Calu3 (cell line): ENCODE measurements at regions not wholly inside any gene's neighbourhood (a gene's known extent, or its start where the extent isn't known, plus 50 kb on each side); places are given as distances from the start of the nearest gene placed in this dataset.

Source experiments
- BruUV-seq: library from RNA; stranded (reverse); fragments of 400-500 nt; replicated peaks from 2 replicates; lab custom pipeline; 2021; lab: Mats Ljungman, UMichigan
- CTCF ChIA-PET: fragments of 300-600 bp; sonication (Branson Sonifier 250); formaldehyde crosslinking; loops from one replicate; lab custom pipeline; 2022; ENCODE audit warnings: antibody characterized with exemption; lab: Charles Lee
- DNase-seq: peaks from one replicate; pipeline ENCODE4 v3.0.0; 2022
- H3K27ac Mint-ChIP-seq: one replicate; pipeline ENCODE4 v1.8.0; 2022; ENCODE audit warnings: mixed read lengths; ENCODE audit not compliant: unreplicated experiment
- H3K27me3 Mint-ChIP-seq: one replicate; pipeline ENCODE4 v1.8.0; 2022; ENCODE audit warnings: mixed read lengths; ENCODE audit not compliant: unreplicated experiment
- H3K36me3 Mint-ChIP-seq: one replicate; pipeline ENCODE4 v1.8.0; 2022; ENCODE audit warnings: mild to moderate bottlenecking, moderate library complexity, mixed read lengths; ENCODE audit not compliant: insufficient read depth, unreplicated experiment
- H3K4me1 Mint-ChIP-seq: one replicate; pipeline ENCODE4 v1.8.0; 2022; ENCODE audit warnings: mild to moderate bottlenecking, low read depth, mixed read lengths; ENCODE audit not compliant: unreplicated experiment
- H3K4me3 Mint-ChIP-seq: one replicate; pipeline ENCODE4 v1.8.0; 2022; ENCODE audit warnings: mild to moderate bottlenecking, low read depth, moderate library complexity, mixed read lengths; ENCODE audit not compliant: unreplicated experiment
- H3K9me3 Mint-ChIP-seq: one replicate; pipeline ENCODE4 v1.8.0; 2022; ENCODE audit warnings: low read depth, mixed read lengths; ENCODE audit not compliant: unreplicated experiment
- intact Hi-C: fragments of 100-400 bp; cut with micrococcal nuclease; formaldehyde crosslinking; loops from one replicate; pipeline ENCODE4 v1.10.0; 2022; ENCODE audit not compliant: unreplicated experiment
- TF ChIP-seq, protein P1 (sequence below): fragments of 200-600 bp; IDR thresholded peaks from one replicate; pipeline ENCODE4 v1.8.0; 2022; ENCODE audit warnings: antibody characterized with exemption; ENCODE audit not compliant: unreplicated experiment

DNA sequence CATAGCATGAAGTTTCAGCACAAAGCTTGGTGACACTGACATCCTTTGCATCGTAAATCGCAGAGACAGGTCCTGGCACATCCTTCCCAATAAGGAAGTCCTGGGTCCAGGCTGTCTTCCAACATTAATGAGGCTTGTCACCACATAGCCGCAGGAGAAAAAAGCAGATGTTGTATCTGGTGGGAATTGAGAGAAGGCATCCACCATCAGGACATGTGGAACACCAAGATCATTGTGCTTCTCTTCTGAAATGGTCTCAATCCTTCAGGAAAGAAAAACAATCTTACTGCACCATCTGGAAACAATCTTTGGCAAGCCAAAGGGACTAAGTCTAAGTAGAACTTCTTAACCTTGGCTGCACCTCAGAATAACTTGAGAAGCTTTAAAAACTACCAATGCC is 119.0 kb upstream of the ARHGAP28 start:
- Mint-ChIP-seq H3K27ac (no peak overlapping the region), H3K27me3 (peaks cover 26% of the 10 kb centered on the region), H3K4me1 (no peaks in the 10 kb centered on the region), H3K9me3 (peaks cover 10% of the 10 kb centered on the region), H3K4me3 (no peak overlapping the region), H3K36me3 (no peaks in the 10 kb centered on the region)
- intact Hi-C loops, result no loop called here
- DNase-seq, result no peak
- TF ChIP-seq, protein P1, sequence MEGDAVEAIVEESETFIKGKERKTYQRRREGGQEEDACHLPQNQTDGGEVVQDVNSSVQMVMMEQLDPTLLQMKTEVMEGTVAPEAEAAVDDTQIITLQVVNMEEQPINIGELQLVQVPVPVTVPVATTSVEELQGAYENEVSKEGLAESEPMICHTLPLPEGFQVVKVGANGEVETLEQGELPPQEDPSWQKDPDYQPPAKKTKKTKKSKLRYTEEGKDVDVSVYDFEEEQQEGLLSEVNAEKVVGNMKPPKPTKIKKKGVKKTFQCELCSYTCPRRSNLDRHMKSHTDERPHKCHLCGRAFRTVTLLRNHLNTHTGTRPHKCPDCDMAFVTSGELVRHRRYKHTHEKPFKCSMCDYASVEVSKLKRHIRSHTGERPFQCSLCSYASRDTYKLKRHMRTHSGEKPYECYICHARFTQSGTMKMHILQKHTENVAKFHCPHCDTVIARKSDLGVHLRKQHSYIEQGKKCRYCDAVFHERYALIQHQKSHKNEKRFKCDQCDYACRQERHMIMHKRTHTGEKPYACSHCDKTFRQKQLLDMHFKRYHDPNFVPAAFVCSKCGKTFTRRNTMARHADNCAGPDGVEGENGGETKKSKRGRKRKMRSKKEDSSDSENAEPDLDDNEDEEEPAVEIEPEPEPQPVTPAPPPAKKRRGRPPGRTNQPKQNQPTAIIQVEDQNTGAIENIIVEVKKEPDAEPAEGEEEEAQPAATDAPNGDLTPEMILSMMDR, result no peak
- CTCF ChIA-PET, result no interaction called here
- BruUV-seq, result no TSS peak

DNA sequence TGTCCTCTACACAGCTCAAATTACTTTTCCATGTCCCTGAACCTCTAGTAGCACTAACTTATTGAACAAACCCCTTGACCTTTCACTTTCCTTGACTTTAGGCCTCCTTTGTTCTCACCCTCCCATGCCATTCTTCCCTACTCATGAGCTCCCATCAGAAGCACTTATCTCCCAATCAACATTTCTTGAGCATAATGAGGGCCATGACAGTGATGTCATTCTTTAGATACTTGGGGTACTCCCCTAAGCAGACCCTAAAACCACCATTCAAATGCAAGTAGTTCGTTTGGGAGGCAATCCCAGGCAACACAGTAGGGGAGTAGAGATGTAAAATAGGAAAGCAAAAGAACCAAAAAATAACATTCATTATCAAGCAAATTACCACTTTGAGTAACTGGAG is 115.9 kb upstream of the ARHGAP28 start:
- no peak for DNase-seq
- TF ChIP-seq, protein P1, result no peak
- no peaks in the 10 kb centered on the region for H3K4me1 Mint-ChIP-seq
- peaks cover 13% of the 10 kb centered on the region for H3K9me3 Mint-ChIP-seq
- CTCF ChIA-PET, result no interaction called here
- intact Hi-C loops, result no loop called here
- no peak overlapping the region for H3K27ac Mint-ChIP-seq
- no peak overlapping the region for H3K4me3 Mint-ChIP-seq
- BruUV-seq, result no TSS peak
- no peaks in the 10 kb centered on the region for H3K36me3 Mint-ChIP-seq
- peaks cover 26% of the 10 kb centered on the region for H3K27me3 Mint-ChIP-seq

- DNase-seq, result no peak
- CTCF ChIA-PET, result interaction anchor here (0.6 kb wide), 1 partner anchor 251 kb away, joined by 3 read pairs; no protein-coding TSS in a partner anchor
- intact Hi-C loops, result no loop called here
- BruUV-seq, result no TSS peak
- Mint-ChIP-seq H3K27me3 (peaks cover 26% of the 10 kb centered on the region), H3K36me3 (no peaks in the 10 kb centered on the region), H3K4me3 (no peak overlapping the region), H3K9me3 (peaks cover 13% of the 10 kb centered on the region), H3K27ac (no peak overlapping the region), H3K4me1 (no peaks in the 10 kb centered on the region)
- TF ChIP-seq, protein P1, result no peak
Measured at GRCh38 chr18:6614952-6615351, 114.6 kb upstream of the ARHGAP28 start.

DNA sequence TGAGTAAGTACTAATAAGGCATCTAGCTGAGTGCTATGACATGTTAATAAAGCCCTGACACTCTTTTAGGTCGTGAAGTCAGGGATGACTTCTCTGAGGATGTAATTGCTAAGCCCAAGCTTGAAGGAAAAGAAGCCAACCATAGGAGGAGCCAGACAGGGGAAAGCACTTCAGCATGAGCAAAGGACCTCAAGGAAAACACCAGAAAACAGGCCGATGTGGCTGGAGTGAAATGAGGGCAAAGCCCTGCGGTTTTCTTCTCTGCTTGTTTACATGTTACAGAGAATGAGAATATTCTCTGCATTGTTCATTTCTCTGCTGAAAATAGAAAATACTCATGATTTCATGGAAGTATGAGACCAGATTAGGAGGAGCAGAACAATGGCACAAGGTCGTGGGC is 112.5 kb upstream of the ARHGAP28 start:
- no peak overlapping the region for H3K4me3 Mint-ChIP-seq
- no TSS peak for BruUV-seq
- peaks cover 12% of the 10 kb centered on the region for H3K27me3 Mint-ChIP-seq

More for the DNA sequence above, 112.5 kb upstream of the ARHGAP28 start:
- intact Hi-C loops, result no loop called here
- TF ChIP-seq, protein P1, result no peak
- Mint-ChIP-seq H3K9me3 (peaks cover 11% of the 10 kb centered on the region), H3K4me1 (no peaks in the 10 kb centered on the region), H3K27ac (no peak overlapping the region), H3K36me3 (no peaks in the 10 kb centered on the region)
- CTCF ChIA-PET, result no interaction called here
- no peak for DNase-seq
